ENCODE measurements at regions not wholly inside any gene's neighbourhood (a gene's known extent, or its start where the extent isn't known, plus 50 kb on each side); places are given as distances from the start of the nearest gene placed in this dataset.

GRCh38 chr14:61885203-61885961 is 123.2 kb downstream of the SNAPC1 start:
- no peak for TF ChIP-seq CTCF (conservative IDR thresholded peaks at IDR 0.05; ENCODE audit: low read depth, low read length)
- Histone ChIP-seq H3K36me3 (ENCODE audit: insufficient read depth) (no peaks in the 10 kb centered on the region), H2AFZ (ENCODE audit: low read depth) (no peak overlapping the region), H3K79me2 (ENCODE audit: insufficient read depth, low read depth) (no peaks in the 10 kb centered on the region), H3K4me3 (IDR thresholded peaks at IDR 0.05; ENCODE audit: insufficient read depth, low read depth, low read length) (no peak overlapping the region), H3K4me2 (no peak overlapping the region), H3K27ac (no peak overlapping the region), H3K4me1 (ENCODE audit: low read depth, poor library complexity, severe bottlenecking) (peaks cover 7% of the 10 kb centered on the region), H3K9ac (no peak overlapping the region), H4K20me1 (ENCODE audit: insufficient read depth) (no peaks in the 10 kb centered on the region), H3K27me3 (ENCODE audit: insufficient read depth, low read depth) (no peaks in the 10 kb centered on the region)

- peaks cover 9% of the 10 kb centered on the region for H3K4me1 ChIP-seq (ENCODE audit: low read depth, poor library complexity, severe bottlenecking)
- H3K27ac ChIP-seq: no peak overlapping the region
- no peaks in the 10 kb centered on the region for H3K36me3 ChIP-seq (ENCODE audit: insufficient read depth)
- no peak for TF ChIP-seq CTCF (conservative IDR thresholded peaks at IDR 0.05; ENCODE audit: low read depth, low read length)
- no peak overlapping the region for H2AFZ ChIP-seq (ENCODE audit: low read depth)
- no peaks in the 10 kb centered on the region for H4K20me1 ChIP-seq (ENCODE audit: insufficient read depth)
- H3K4me3 ChIP-seq (IDR thresholded peaks at IDR 0.05; ENCODE audit: insufficient read depth, low read depth, low read length): no peak overlapping the region
- H3K4me2 ChIP-seq: no peak overlapping the region
- no peaks in the 10 kb centered on the region for H3K79me2 ChIP-seq (ENCODE audit: insufficient read depth, low read depth)
- H3K27me3 ChIP-seq (ENCODE audit: insufficient read depth, low read depth): no peaks in the 10 kb centered on the region
- H3K9ac ChIP-seq: no peak overlapping the region
Observed at GRCh38 chr14:61887628-61888027, 125.4 kb downstream of the SNAPC1 start.

GRCh38 chr14:61889914-61890351 is 127.7 kb downstream of the SNAPC1 start:
- Histone ChIP-seq H3K27ac (no peak overlapping the region), H3K27me3 (ENCODE audit: insufficient read depth, low read depth) (no peaks in the 10 kb centered on the region), H2AFZ (ENCODE audit: low read depth) (no peak overlapping the region), H3K9ac (no peak overlapping the region), H4K20me1 (ENCODE audit: insufficient read depth) (no peaks in the 10 kb centered on the region), H3K36me3 (ENCODE audit: insufficient read depth) (no peaks in the 10 kb centered on the region), H3K4me2 (no peak overlapping the region), H3K79me2 (ENCODE audit: insufficient read depth, low read depth) (no peaks in the 10 kb centered on the region), H3K4me1 (ENCODE audit: low read depth, poor library complexity, severe bottlenecking) (peaks cover 9% of the 10 kb centered on the region), H3K4me3 (IDR thresholded peaks at IDR 0.05; ENCODE audit: insufficient read depth, low read depth, low read length) (no peak overlapping the region)
- TF ChIP-seq CTCF (conservative IDR thresholded peaks at IDR 0.05; ENCODE audit: low read depth, low read length): no peak

GRCh38 chr14:61891170-61891569 is 128.9 kb downstream of the SNAPC1 start:
- peaks cover 9% of the 10 kb centered on the region for H3K4me1 ChIP-seq (ENCODE audit: low read depth, poor library complexity, severe bottlenecking)
- H3K36me3 ChIP-seq (ENCODE audit: insufficient read depth): no peaks in the 10 kb centered on the region
- no peak overlapping the region for H3K9ac ChIP-seq
- H3K27me3 ChIP-seq (ENCODE audit: insufficient read depth, low read depth): no peaks in the 10 kb centered on the region
- no peak overlapping the region for H3K27ac ChIP-seq
- H4K20me1 ChIP-seq (ENCODE audit: insufficient read depth): no peaks in the 10 kb centered on the region
- H2AFZ ChIP-seq (ENCODE audit: low read depth): no peak overlapping the region
- H3K4me2 ChIP-seq: no peak overlapping the region
- no peak for TF ChIP-seq CTCF (conservative IDR thresholded peaks at IDR 0.05; ENCODE audit: low read depth, low read length)
- H3K4me3 ChIP-seq (IDR thresholded peaks at IDR 0.05; ENCODE audit: insufficient read depth, low read depth, low read length): no peak overlapping the region
- H3K79me2 ChIP-seq (ENCODE audit: insufficient read depth, low read depth): no peaks in the 10 kb centered on the region

Measured in KMS-11 (cell line).